Gastrocnemius medialis (tissue), 4 donors: ENCODE measurements at regions not wholly inside any gene's neighbourhood (a gene's known extent, or its start where the extent isn't known, plus 50 kb on each side); places are given as distances from the start of the nearest gene placed in this dataset.

Source experiments
- ATAC-seq, 2 donors: fragments of 150-250 bp; one replicate each; pipeline ENCODE4 v1.9.1; 2016
- DNase-seq, 2 donors: peaks; one replicate each; pipeline ENCODE4 v3.0.0-alpha.2; 2019
- H3K27ac ChIP-seq, 4 donors: fragments of 200-600 bp; sonication (generic); 1 replicate in 1 of 4; 2 replicates in 3 of 4; pipeline ENCODE4 v1.5.1; 2016 to 2018; ENCODE audit warnings: mild to moderate bottlenecking in 2 of 4, moderate library complexity in 1 of 4
- H3K27me3 ChIP-seq, 3 donors: fragments of 200-600 bp; sonication (generic) in 2 of 3; 1 replicate in 1 of 3; 2 replicates in 2 of 3; pipeline versions ENCODE4 v1.5.1 to v1.6.0; 2016 to 2019; ENCODE audit warnings: mild to moderate bottlenecking in 1 of 3, moderate library complexity in 1 of 3
- H3K36me3 ChIP-seq, 2 donors: fragments of 200-600 bp; sonication (generic) in 1 of 2; one replicate each; pipeline ENCODE4 v1.5.1; 2017 to 2018
- H3K4me1 ChIP-seq, 2 donors: fragments of 200-600 bp; sonication (generic) in 1 of 2; one replicate each; pipeline ENCODE4 v1.5.1; 2016 to 2017; ENCODE audit warnings: mild to moderate bottlenecking in 2 of 2
- H3K4me3 ChIP-seq, 4 donors: fragments of 200-600 bp; sonication (generic) in 3 of 4; 1 replicate in 1 of 4; 2 replicates in 3 of 4; pipeline ENCODE4 v1.5.1; 2016 to 2019; ENCODE audit warnings: mild to moderate bottlenecking in 2 of 4
- H3K9me3 ChIP-seq, 3 donors: fragments of 200-600 bp; sonication (generic) in 2 of 3; 1 replicate in 1 of 3; 2 replicates in 2 of 3; pipeline ENCODE4 v1.5.1; 2016 to 2019
- POLR2A ChIP-seq, 2 donors: fragments of 450-650 bp; IDR thresholded peaks; one replicate each; pipeline ENCODE4 v1.6.1; 2017; ENCODE audit warnings: antibody characterized with exemption in 2 of 2, mild to moderate bottlenecking in 2 of 2, moderate library complexity in 2 of 2
- in situ Hi-C, 4 donors: fragments of 200-750 bp; cut with MboI; loops; one replicate each; pipeline versions ENCODE4 v1.15.0 to v1.8.0; 2017; ENCODE audit warnings: low sequenced_read_pairs in 4 of 4
- intact Hi-C: fragments of 100-400 bp; cut with DNase I; formaldehyde crosslinking; loops from one replicate; pipeline ENCODE4 v1.15.1; 2023; ENCODE audit warnings: low total_unique reads
- TF ChIP-seq, protein P1 (sequence below), 5 experiments: fragments of 450-650 bp in 3 of 5; fragments of 200-600 bp in 2 of 5; sonication (generic) in 2 of 5; IDR thresholded peaks in 4 of 5; conservative IDR thresholded peaks in 1 of 5; 1 replicate in 4 of 5; 2 replicates in 1 of 5; pipeline ENCODE4 v1.5.1; 2016 to 2019; ENCODE audit warnings: antibody characterized with exemption in 5 of 5, mild to moderate bottlenecking in 3 of 5, moderate library complexity in 3 of 5

DNA sequence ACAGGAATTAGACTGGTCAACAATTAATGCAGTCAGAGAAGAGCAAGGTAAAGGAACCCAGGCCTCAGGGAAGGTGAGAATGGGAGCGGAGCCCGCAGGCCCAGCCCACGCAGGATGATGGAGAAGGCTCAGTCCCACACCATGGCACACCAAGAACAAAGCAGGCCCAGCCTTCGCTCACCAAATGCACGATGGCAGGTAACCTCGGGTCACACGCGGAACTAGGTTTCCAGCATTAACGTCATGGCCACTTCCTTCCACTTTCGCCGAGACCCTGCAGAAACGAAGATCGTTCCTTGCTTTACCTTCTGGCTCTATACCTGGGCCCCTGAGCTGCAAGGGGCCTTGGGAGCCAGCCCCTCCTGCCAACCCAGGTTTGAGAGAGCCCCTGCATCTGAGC is 240.2 kb upstream of the C1orf174 start:
- intact Hi-C loops = no loop called here
- Histone ChIP-seq H3K4me3 (no peak overlapping the region), H3K27me3 (peaks cover 0 to 2% (median 0%) of the 10 kb centered on the region in 3 donors), H3K27ac (no peak overlapping the region), H3K36me3 (no peaks in the 10 kb centered on the region), H3K4me1 (no peaks in the 10 kb centered on the region), H3K9me3 (no peaks in the 10 kb centered on the region)
- in situ Hi-C loops = no loop called here
- no peak for DNase-seq
- ATAC-seq = no peak
- no peak for TF ChIP-seq POLR2A (IDR thresholded peaks at IDR 0.05)
- TF ChIP-seq, protein P1, sequence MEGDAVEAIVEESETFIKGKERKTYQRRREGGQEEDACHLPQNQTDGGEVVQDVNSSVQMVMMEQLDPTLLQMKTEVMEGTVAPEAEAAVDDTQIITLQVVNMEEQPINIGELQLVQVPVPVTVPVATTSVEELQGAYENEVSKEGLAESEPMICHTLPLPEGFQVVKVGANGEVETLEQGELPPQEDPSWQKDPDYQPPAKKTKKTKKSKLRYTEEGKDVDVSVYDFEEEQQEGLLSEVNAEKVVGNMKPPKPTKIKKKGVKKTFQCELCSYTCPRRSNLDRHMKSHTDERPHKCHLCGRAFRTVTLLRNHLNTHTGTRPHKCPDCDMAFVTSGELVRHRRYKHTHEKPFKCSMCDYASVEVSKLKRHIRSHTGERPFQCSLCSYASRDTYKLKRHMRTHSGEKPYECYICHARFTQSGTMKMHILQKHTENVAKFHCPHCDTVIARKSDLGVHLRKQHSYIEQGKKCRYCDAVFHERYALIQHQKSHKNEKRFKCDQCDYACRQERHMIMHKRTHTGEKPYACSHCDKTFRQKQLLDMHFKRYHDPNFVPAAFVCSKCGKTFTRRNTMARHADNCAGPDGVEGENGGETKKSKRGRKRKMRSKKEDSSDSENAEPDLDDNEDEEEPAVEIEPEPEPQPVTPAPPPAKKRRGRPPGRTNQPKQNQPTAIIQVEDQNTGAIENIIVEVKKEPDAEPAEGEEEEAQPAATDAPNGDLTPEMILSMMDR (IDR thresholded peaks at IDR 0.05 in 4 of 5, conservative IDR thresholded peaks at IDR 0.05 in 1 of 5) = no peak

- Histone ChIP-seq H3K4me3 (no peak overlapping the region), H3K4me1 (no peaks in the 10 kb centered on the region), H3K36me3 (no peaks in the 10 kb centered on the region), H3K9me3 (no peaks in the 10 kb centered on the region), H3K27ac (no peak overlapping the region), H3K27me3 (peaks cover 0 to 2% (median 0%) of the 10 kb centered on the region in 3 donors)
- intact Hi-C loops = no loop called here
- no peak for TF ChIP-seq POLR2A (IDR thresholded peaks at IDR 0.05)
- TF ChIP-seq, protein P1 (IDR thresholded peaks at IDR 0.05 in 4 of 5, conservative IDR thresholded peaks at IDR 0.05 in 1 of 5) = no peak
- DNase-seq (no peak), ATAC-seq (no peak)
- in situ Hi-C loops = no loop called here
Observed at GRCh38 chr1:4140821-4141220, 240.7 kb upstream of the C1orf174 start.

DNA sequence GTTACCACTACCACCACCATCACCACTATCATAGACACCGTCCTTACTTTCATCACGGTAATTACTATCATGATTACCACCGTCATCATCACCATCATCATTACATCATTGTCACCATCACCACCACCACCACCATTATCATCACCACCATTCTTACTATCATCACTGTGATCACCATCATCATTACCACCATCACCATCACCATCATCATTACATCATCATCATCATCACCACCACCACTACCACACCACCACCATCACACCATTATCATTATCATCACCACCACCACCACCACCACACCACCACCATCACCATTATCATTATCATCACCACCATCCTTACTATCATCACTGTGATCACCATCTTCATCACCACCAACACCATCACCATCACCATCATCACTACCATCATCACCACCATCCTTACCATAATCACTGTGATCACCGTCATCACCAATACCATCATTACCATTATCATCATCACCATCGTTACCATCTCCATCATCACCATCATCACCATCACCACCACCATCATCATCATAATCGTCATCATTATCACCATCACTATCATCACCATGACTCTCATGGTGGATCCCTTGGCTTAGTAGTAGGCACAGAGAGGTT is 244.4 kb upstream of the C1orf174 start:
- ATAC-seq (no peak), DNase-seq (no peak)
- Histone ChIP-seq H3K4me1 (no peaks in the 10 kb centered on the region), H3K9me3 (no peaks in the 10 kb centered on the region), H3K36me3 (no peaks in the 10 kb centered on the region), H3K27ac (no peak overlapping the region), H3K27me3 (peaks cover 0 to 2% (median 0%) of the 10 kb centered on the region in 3 donors), H3K4me3 (no peak overlapping the region)
- intact Hi-C loops = no loop called here
- TF ChIP-seq, protein P1 (IDR thresholded peaks at IDR 0.05 in 4 of 5, conservative IDR thresholded peaks at IDR 0.05 in 1 of 5) = no peak
- TF ChIP-seq POLR2A (IDR thresholded peaks at IDR 0.05) = no peak
- in situ Hi-C loops = no loop called here

DNA sequence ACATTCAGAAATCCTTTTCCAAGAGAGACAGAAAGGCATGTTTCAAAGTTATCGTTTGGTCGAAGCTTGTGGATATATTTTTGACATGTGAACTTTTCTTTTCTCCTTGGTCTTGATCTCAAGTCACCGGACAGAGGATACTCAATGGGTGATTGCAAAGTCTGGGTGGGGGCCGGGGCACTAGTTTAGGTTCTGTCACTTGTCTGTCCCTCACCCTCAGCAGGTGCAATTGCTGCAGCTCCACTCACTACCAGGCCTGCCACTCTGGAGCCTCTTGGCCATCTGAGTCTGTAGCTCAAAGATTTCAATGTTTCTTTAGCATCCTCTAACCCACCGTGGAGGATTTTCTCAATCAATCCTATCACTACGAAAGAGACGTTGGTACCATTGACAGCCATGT is 246.0 kb upstream of the C1orf174 start:
- H3K9me3 ChIP-seq = no peaks in the 10 kb centered on the region
- in situ Hi-C loops (no loop called here), intact Hi-C loops (no loop called here)
- no peak for TF ChIP-seq POLR2A (IDR thresholded peaks at IDR 0.05)
- TF ChIP-seq, protein P1 (IDR thresholded peaks at IDR 0.05 in 4 of 5, conservative IDR thresholded peaks at IDR 0.05 in 1 of 5) = no peak
- no peak overlapping the region for H3K27ac ChIP-seq
- H3K36me3 ChIP-seq = no peaks in the 10 kb centered on the region
- H3K4me1 ChIP-seq = no peaks in the 10 kb centered on the region
- no peak for DNase-seq
- no peak overlapping the region for H3K4me3 ChIP-seq
- peaks cover 0 to 2% (median 0%) of the 10 kb centered on the region in 3 donors for H3K27me3 ChIP-seq
- ATAC-seq = no peak

- no peak overlapping the region for H3K27ac ChIP-seq
- TF ChIP-seq, protein P1 (IDR thresholded peaks at IDR 0.05 in 4 of 5, conservative IDR thresholded peaks at IDR 0.05 in 1 of 5) = no peak
- TF ChIP-seq POLR2A (IDR thresholded peaks at IDR 0.05) = no peak
- H3K9me3 ChIP-seq = no peaks in the 10 kb centered on the region
- no peaks in the 10 kb centered on the region for H3K4me1 ChIP-seq
- H3K27me3 ChIP-seq = peaks cover 0 to 2% (median 0%) of the 10 kb centered on the region in 3 donors
- in situ Hi-C loops (no loop called here), intact Hi-C loops (no loop called here)
- no peak for ATAC-seq
- no peaks in the 10 kb centered on the region for H3K36me3 ChIP-seq
- no peak for DNase-seq
- H3K4me3 ChIP-seq = no peak overlapping the region
Observed at GRCh38 chr1:4146614-4147013, 246.5 kb upstream of the C1orf174 start.
